ENCODE measurements at regions not wholly inside any gene's neighbourhood (a gene's known extent, or its start where the extent isn't known, plus 50 kb on each side); places are given as distances from the start of the nearest gene placed in this dataset.

- intact Hi-C loops (cut with DNase I, micrococcal nuclease): no loop called here
- no peak for TF ChIP-seq CTCF (IDR thresholded peaks at IDR 0.05)
- H3K9me3 ChIP-seq: no peaks in the 10 kb centered on the region
- no peak for ATAC-seq
- H3K4me3 ChIP-seq: no peak overlapping the region
- no peaks in the 10 kb centered on the region for H3K36me3 ChIP-seq (ENCODE audit: low read depth)
- DNase-seq: no peak
- H3K4me1 ChIP-seq (ENCODE audit: low read depth): no peaks in the 10 kb centered on the region
These were observed 1000.2 kb downstream of the NR2F1-AS1 start for GRCh38 chr5:92580814-92581213.

- no peaks in the 10 kb centered on the region for H3K9me3 ChIP-seq
- no peak for TF ChIP-seq CTCF (IDR thresholded peaks at IDR 0.05)
- ATAC-seq (no peak), DNase-seq (no peak)
- intact Hi-C loops (cut with DNase I, micrococcal nuclease): no loop called here
- no peaks in the 10 kb centered on the region for H3K36me3 ChIP-seq (ENCODE audit: low read depth)
- no peak overlapping the region for H3K4me3 ChIP-seq
- no peaks in the 10 kb centered on the region for H3K4me1 ChIP-seq (ENCODE audit: low read depth)
These were observed 1007.0 kb downstream of the NR2F1-AS1 start for GRCh38 chr5:92574023-92574422.

DNA sequence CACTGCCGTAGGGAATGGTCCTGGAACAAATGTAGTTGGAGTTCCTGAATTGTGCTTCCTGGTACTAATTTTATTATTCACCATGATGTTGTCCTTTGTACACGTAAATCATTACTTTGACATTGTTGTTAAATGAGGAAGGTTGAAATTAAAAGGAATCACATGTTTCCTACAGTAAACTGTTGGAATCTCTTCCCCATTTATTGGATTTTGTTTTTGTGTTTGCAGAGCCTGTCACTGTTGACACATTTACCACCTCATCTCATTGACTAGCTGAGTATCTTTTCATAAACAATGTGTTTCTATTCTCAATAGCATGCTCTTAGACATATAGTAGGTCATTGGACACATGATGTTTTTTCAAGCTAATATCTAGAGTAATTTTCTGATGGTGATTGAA is 1012.5 kb downstream of the NR2F1-AS1 start:
- H3K4me1 ChIP-seq (ENCODE audit: low read depth): no peaks in the 10 kb centered on the region
- H3K36me3 ChIP-seq (ENCODE audit: low read depth): no peaks in the 10 kb centered on the region
- intact Hi-C loops (cut with DNase I, micrococcal nuclease): no loop called here
- no peak overlapping the region for H3K4me3 ChIP-seq
- no peak for TF ChIP-seq CTCF (IDR thresholded peaks at IDR 0.05)
- no peaks in the 10 kb centered on the region for H3K9me3 ChIP-seq
- ATAC-seq (no peak), DNase-seq (no peak)

- Histone ChIP-seq H3K36me3 (ENCODE audit: low read depth) (no peaks in the 10 kb centered on the region), H3K4me1 (ENCODE audit: low read depth) (no peaks in the 10 kb centered on the region), H3K9me3 (no peaks in the 10 kb centered on the region), H3K4me3 (no peak overlapping the region)
- no peak for ATAC-seq
- intact Hi-C loops (cut with DNase I, micrococcal nuclease): no loop called here
- no peak for DNase-seq
- TF ChIP-seq CTCF (IDR thresholded peaks at IDR 0.05): no peak
These were observed 1013.1 kb downstream of the NR2F1-AS1 start for GRCh38 chr5:92567831-92568450.

- no peak for DNase-seq
- no peaks in the 10 kb centered on the region for H3K4me1 ChIP-seq (ENCODE audit: low read depth)
- H3K9me3 ChIP-seq: no peaks in the 10 kb centered on the region
- ATAC-seq: no peak
- TF ChIP-seq CTCF (IDR thresholded peaks at IDR 0.05): no peak
- H3K36me3 ChIP-seq (ENCODE audit: low read depth): no peaks in the 10 kb centered on the region
- intact Hi-C loops (cut with DNase I, micrococcal nuclease): no loop called here
- H3K4me3 ChIP-seq: no peak overlapping the region
These were observed 1014.8 kb downstream of the NR2F1-AS1 start for GRCh38 chr5:92566113-92566786.

Measured in mucosa of descending colon (tissue), 3 donors.